GM04504 (cell line): ENCODE measurements at regions not wholly inside any gene's neighbourhood (a gene's known extent, or its start where the extent isn't known, plus 50 kb on each side); places are given as distances from the start of the nearest gene placed in this dataset.
"Not testable (repeated sequence)": the region's sequence is repeated elsewhere in the genome, so short reads cannot be mapped to it uniquely, and the experiment has no call there.

ENCODE experiments used
- DNase-seq: peaks from one replicate; pipeline ENCODE4 v3.0.0-alpha.2; 2012; ENCODE audit warnings: low read depth

DNA sequence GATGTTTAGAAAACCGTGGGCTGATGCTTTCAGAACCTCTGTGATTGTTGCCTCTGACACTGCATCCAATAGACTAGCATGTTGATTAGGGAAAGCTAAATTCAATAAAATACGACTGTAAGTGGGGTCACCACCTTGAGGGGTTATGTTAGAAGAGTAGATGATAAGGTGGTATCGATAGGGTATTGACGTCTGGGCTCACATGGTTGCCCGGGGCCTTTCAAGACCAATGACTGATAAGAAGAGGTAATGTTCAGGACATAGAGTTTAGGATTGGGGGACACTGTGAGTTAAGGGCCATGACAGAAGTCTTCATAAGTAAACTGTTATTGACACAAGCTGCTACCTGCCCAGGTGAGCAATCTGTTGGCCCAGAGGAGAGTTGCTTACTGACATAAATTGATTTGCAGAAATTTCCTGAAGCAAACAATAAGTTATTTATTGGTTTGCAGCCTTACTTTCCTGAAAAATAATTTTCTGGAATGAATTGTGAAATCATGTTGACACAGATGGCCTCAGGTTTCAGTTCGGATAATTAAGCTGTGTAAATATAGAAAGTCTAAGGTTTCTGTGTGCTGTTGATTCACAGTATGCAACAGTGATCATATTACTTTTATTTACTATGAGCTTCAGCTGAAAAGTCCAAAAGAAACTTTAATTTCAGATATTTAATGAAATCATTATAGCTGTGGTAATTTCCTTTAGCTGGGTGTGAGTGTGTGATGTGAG lies 289.9 kb upstream of the PRSS16 start:
- not testable (repeated sequence) for DNase-seq

DNA sequence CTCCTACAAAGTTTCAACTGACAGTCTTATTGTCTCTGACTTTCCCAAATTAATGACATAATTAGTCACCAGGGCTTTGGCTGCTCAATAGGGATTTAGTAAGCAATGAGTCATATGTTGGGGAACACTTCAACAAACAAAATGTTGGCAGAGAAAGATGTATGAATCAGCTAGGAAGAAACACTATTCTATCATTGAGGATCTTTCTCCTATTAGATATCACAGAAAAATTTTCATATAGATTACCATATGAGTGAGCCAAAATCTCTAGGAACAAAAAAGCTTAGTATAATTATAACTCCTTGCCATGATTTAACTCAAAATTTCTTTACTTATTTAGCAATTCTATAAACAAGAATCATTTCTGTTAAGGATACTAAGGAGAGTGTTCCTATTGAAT lies 286.3 kb upstream of the PRSS16 start:
- DNase-seq, result not testable (repeated sequence)

GRCh38 chr6:27002447-27002846 lies 245.1 kb upstream of the PRSS16 start:
- no peak for DNase-seq

DNA sequence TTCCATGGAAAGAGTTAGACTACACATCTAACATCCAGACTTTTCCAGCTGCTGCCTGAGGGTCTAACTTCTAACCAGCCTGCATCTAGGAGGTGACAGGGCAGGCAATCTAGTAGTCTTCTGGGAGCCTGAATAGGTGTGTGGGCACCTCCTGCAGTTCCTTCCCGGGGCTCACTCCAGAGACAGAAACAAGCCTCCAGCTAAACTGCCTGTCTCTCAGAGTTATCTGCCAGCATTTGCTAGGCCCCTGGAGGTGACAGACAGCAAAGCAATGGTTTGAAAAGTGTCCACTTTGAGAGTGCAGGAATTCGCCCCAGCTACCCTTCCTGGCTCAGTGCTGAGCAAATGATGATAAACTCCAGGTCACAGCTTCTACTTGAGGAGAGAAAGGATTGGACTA lies 240.5 kb upstream of the PRSS16 start:
- DNase-seq, result no peak

DNA sequence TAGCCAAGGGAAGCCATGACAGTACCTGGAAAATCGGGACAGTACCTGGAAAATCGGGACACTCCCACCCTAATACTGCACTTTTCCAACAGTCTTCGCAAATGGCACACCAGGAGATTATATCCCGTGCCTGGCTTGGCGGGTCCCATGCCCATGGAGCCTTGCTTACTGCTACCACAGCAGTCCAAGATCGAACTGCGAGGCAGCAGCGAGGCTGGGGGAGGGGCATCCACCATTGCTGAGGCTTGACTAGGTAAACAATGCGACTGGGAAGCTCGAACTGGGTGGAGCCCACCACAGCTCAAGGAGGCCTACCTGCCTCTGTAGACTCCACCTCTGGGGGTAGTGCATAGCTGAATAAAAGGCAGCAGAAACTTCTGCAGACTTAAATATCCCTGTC lies 238.9 kb upstream of the PRSS16 start:
- not testable (repeated sequence) for DNase-seq

DNA sequence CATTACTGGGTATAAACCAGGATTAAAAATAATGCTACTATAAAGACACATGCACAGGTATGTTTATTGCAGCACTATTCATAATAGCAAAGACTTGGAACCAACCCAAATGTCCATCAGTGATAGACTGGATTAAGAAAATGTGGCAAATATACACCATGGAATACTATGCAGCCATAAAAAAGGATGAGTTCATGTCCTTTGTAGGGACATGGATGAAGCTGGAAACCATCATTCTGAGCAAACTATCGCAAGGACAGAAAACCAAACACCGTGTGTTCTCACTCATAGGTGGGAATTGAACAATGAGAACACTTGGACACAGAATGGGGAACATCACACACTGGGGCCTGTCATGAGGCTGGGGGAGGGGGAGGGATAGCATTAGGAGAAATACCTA lies 233.4 kb upstream of the PRSS16 start:
- DNase-seq, result not testable (repeated sequence)

GRCh38 chr6:27016689-27017088 lies 230.8 kb upstream of the PRSS16 start:
- DNase-seq, result no peak

DNA sequence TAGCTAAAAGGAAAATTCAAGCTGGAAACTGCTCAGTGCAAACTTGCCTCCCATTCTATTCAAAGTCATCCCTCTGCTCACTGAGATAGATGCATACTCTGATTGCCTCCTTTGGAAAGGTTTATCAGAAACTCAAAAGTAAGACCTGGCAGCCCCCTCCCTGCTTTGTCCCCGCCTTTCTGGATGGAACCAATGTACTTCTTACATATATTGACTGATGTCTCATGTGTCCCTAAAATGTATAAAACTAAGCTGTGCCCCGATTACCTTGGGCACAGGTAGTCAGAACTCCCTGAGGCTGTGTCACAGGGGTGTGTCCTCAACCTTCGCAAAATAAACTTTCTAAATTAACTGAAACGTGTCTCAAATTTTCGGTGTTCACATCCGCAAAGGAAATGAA lies 229.1 kb upstream of the PRSS16 start:
- not testable (repeated sequence) for DNase-seq

GRCh38 chr6:27019651-27020552 lies 227.6 kb upstream of the PRSS16 start:
- peak; percentile 69 for DNase-seq

GRCh38 chr6:27020553-27020880 lies 227.0 kb upstream of the PRSS16 start:
- no peak for DNase-seq

DNA sequence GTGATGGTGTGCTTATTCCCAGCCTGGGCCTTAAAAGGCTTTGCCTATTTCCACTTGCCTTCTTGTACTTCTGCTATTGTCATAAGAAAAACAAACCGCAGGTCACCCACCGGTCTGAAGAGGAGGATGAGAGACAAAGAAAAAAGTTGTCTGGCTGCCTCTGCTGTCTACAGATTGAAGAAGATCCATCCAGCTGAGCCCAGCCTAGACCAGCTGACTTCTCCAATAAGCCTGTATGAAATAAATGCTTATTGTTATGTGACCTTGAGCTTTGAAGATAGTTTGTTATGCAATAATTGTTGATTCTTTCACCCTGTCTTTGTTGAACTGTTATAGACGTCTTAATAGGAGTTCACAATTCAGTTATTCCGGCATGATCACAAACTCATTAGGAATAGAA lies 223.8 kb upstream of the PRSS16 start:
- DNase-seq, result no peak

DNA sequence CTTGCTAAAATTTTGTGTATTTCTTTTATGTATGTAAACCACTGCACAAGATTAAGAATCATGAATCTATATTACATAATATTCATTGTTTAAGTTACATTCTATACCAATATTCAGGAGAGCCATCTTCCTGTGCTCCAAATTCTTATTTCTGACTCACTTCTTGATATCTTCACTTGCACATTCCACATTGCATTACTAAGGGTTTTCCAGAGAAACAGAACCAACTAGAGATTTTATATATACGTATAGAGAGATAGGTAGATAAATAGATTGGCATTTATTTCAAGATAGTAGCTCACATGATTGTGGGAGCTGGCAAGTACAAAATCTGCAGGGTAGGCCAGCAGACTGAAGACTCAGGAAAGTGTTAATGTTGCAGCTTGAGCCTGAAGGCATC lies 222.2 kb upstream of the PRSS16 start:
- no peak for DNase-seq

DNA sequence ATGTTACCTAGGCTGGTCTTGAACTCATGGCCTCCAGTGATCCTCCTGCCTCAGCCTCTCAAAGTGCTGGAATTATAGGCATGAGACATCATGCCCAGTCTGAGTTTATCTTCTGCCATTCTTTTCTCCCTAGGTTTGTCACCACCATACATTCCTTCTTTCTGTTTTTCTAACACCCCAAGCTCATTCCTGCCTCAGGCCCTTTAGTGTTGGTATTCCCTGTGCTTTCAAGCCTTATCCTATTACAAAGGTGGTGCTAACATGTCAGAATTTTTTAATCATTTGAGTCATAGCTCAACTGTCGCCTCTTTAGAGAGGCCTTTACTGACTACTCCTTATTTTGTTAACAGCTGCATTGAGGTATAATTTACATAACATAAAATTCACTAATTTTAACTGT lies 221.1 kb upstream of the PRSS16 start:
- no peak for DNase-seq

DNA sequence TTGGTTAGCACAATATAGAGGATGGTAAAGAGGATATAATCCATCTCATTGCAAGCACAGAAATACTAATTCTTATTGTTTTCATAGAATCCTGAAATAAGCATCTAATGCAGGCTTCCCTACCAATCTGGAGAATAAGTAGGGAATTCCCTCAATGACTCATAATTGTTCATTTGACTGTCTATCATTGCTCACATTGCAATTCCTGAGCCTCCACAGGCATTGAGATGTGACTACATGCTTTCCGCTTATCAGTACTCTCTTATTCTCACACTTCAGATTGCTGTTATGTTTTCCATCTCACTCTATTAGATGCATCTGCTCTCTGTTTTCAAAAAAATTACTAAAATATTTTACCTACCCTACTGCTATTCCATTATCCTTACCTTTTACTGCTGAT lies 216.2 kb upstream of the PRSS16 start:
- no peak for DNase-seq

DNA sequence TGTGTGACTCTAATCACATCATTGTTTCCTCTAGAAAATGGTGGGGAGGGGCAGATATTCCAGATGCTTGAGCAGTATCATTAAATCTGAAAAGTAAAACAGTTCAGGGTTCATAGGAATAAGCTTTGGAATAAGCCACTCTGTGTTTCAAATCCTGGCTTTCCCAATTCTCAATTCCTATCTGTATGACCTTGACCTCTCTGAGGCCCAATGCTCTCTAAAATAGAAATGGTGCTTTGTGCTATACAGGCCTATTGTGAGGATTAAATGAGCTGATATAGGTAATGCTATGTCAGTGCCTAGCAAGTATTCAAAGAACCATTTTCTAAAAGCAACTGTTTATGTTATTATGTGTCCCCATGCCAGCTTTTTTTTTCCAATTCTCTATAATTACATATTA lies 209.0 kb upstream of the PRSS16 start:
- no peak for DNase-seq

DNA sequence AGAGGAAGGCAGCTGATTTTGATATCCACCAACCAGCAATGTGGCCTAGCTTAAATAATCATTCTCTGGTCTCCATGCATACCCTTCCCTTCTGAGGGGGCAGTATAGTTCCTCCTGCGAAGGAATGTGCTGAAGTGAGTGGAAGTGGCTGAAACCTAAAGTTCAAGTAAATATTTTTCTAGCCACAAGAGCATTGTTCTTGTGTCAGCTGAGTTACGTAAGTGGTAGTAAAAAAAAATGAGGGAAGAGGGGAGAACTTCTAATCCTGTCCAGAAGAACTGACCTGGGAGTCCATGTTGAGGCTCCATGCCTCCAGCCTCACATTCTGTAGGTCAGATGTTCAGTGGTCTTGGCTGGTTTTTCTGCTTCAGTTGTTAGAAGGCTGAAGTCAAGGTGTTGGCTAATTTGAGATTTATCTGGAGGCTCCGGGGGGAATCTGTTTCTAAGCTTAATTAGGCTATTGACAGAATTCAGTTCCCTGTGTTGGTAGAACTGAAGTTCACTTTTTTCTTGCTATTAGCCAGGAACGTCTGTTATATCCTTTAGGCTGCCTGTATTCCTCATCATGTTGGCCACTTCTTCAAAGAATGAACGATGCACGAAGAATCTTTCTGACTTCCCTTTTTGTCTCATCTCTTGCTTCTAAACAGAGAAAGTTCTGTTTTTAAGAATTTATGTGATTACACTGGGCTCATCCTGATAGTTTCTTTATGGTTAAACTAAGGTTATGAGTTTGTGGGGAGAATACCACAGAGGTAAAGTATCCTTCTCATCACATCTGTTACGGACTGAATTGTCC lies 207.1 kb upstream of the PRSS16 start:
- no peak for DNase-seq

- no peak for DNase-seq
Measured at GRCh38 chr6:27043244-27043643, 204.3 kb upstream of the PRSS16 start.

DNA sequence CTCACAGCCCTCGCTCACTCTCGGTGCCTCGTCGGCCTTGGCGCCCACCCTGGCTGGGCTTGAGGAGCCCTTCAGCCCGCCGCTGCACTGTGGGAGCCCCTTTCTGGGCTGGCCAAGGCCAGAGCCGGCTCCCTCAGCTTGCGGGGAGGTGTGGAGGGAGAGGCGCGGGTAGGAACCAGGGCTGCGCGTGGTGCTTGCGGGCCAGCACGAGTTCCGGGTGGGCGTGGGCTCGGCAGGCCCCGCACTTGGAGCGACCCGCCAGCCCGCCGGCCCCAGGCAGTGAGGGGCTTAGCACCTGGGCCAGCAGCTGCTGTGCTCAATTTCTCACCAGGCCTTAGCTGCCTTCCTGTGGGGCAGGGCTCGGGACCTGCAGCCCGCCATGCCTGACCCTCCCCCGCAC lies 202.4 kb upstream of the PRSS16 start:
- not testable (repeated sequence) for DNase-seq

DNA sequence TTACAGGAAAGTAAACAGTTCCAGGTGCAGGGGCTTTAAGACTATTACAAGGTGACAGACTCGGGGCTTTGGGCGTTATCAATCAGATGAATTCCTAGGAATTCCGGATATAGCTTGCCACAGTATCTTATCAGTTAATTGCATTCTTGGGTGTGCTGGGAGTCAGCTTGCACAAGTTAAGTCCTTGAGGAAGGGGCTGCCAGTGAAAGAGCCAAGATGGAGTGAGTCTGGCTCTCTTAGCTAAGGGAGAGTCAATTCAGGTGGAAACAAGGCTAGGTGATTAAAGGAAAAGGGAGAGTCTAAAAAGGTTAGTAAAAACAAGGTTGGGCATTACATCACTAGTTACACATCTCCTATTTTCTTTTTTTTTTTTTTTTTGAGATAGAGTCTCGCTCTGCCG lies 199.8 kb upstream of the PRSS16 start:
- not testable (repeated sequence) for DNase-seq

DNA sequence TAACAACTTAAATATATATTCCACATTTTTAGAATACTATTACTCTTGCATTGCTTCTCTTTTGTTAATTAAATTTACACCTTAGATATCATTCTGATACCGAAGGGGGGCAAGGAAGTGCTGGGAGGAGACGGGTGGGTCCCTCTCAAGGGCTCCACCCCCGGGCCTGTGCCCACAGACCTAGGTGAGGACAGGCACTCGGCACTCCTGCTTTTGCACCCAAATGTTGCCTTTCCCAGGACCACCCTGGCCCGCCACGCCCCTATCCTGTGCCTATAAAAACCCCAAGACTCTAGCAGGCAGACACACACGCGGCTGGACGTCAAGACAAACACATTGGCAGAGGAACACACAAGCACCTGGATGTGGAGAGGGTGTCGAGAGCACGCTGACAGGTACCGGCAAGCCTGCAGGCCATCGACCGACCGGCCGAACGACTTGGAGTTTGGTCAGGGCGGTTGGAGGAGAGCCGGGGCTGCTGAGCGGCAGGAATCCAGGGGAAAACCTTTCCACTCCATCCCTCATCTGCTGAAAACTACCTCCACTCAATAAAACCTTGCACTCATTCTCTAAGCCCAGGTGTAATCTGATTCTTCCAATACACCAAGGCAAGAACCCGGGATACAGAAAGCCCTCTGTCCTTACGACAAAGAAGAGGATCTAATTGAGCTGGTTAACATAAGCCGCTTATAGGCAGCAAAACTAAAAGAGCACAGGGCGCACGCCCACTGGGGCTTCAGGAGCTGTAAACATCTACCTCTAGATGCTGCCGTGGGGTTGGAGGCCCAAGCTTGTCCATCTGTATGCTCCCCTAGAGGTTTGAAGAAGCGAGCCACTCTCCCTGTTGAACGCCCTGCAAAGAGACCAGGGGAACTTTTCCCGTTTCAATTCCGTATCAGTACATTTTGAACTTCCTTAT lies 197.4 kb upstream of the PRSS16 start:
- DNase-seq, result no peak

GRCh38 chr6:27052082-27052730 lies 195.3 kb upstream of the PRSS16 start:
- DNase-seq, result not testable (repeated sequence)
